ENCODE measurements at regions not wholly inside any gene's neighbourhood (a gene's known extent, or its start where the extent isn't known, plus 50 kb on each side); places are given as distances from the start of the nearest gene placed in this dataset.

- TF ChIP-seq, protein P1, sequence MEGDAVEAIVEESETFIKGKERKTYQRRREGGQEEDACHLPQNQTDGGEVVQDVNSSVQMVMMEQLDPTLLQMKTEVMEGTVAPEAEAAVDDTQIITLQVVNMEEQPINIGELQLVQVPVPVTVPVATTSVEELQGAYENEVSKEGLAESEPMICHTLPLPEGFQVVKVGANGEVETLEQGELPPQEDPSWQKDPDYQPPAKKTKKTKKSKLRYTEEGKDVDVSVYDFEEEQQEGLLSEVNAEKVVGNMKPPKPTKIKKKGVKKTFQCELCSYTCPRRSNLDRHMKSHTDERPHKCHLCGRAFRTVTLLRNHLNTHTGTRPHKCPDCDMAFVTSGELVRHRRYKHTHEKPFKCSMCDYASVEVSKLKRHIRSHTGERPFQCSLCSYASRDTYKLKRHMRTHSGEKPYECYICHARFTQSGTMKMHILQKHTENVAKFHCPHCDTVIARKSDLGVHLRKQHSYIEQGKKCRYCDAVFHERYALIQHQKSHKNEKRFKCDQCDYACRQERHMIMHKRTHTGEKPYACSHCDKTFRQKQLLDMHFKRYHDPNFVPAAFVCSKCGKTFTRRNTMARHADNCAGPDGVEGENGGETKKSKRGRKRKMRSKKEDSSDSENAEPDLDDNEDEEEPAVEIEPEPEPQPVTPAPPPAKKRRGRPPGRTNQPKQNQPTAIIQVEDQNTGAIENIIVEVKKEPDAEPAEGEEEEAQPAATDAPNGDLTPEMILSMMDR (IDR thresholded peaks at IDR 0.05; ENCODE audit: low read depth, low read length, missing control alignments): no peak
- in situ Hi-C loops (cut with HindIII; ENCODE audit: low sequenced_read_pairs): no loop called here
- no peak overlapping the region for H3K4me3 ChIP-seq (ENCODE audit: low read depth, low read length)
- no peak for DNase-seq (ENCODE audit: low read depth)
Observed at GRCh38 chr21:16517383-16517782, 787.6 kb downstream of the USP25 start.

- DNase-seq (ENCODE audit: low read depth): no peak
- no peak overlapping the region for H3K4me3 ChIP-seq (ENCODE audit: low read depth, low read length)
- TF ChIP-seq, protein P1 (IDR thresholded peaks at IDR 0.05; ENCODE audit: low read depth, low read length, missing control alignments): no peak
- in situ Hi-C loops (cut with HindIII; ENCODE audit: low sequenced_read_pairs): no loop called here
Observed at GRCh38 chr21:16519036-16519435, 789.3 kb downstream of the USP25 start.

DNA sequence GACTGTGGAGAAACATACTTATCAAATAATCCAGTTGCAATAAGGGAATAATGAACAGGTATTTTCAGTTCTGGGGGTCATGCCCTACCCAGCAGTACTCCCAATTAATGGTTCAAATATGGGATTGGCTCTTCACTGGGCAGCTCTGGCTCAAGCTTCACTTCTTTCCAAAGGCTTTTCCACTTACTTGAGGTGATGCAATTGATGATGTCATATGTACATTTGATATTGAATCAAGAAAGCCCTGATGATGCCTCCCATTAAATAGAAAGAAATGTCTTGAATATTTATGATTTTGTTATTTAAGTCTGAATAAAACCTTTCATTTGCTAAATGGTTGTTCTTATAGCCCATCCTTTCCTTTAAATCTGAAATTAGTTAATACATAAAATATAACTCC lies 789.9 kb downstream of the USP25 start:
- no peak for DNase-seq (ENCODE audit: low read depth)
- TF ChIP-seq, protein P1 (IDR thresholded peaks at IDR 0.05; ENCODE audit: low read depth, low read length, missing control alignments): no peak
- in situ Hi-C loops (cut with HindIII; ENCODE audit: low sequenced_read_pairs): no loop called here
- no peak overlapping the region for H3K4me3 ChIP-seq (ENCODE audit: low read depth, low read length)

DNA sequence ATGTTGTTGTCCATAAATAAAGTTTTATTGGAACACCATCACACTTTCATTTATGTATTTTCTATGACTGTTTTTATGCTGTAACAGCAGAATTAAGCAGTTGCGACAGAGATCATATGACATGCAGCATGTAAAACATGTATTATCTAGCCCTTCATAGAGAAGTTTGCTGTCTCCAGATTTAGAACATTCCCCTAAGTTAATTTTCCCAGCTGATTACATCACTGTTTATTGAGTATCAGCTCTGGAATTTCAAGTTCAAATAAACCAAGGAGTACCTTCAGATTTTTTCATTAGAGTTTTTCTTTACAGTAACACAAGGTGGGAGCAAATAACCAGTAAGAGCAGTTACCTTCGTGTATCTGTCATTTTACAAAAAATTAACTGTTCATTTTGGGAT lies 792.8 kb downstream of the USP25 start:
- TF ChIP-seq, protein P1 (IDR thresholded peaks at IDR 0.05; ENCODE audit: low read depth, low read length, missing control alignments): no peak
- H3K4me3 ChIP-seq (ENCODE audit: low read depth, low read length): no peak overlapping the region
- in situ Hi-C loops (cut with HindIII; ENCODE audit: low sequenced_read_pairs): no loop called here
- DNase-seq (ENCODE audit: low read depth): no peak

- in situ Hi-C loops (cut with HindIII; ENCODE audit: low sequenced_read_pairs): no loop called here
- H3K4me3 ChIP-seq (ENCODE audit: low read depth, low read length): no peak overlapping the region
- no peak for DNase-seq (ENCODE audit: low read depth)
- TF ChIP-seq, protein P1 (IDR thresholded peaks at IDR 0.05; ENCODE audit: low read depth, low read length, missing control alignments): no peak
Observed at GRCh38 chr21:16530656-16531055, 800.9 kb downstream of the USP25 start.

GRCh38 chr21:16532840-16533239 lies 803.1 kb downstream of the USP25 start:
- H3K4me3 ChIP-seq (ENCODE audit: low read depth, low read length): no peak overlapping the region
- TF ChIP-seq, protein P1 (IDR thresholded peaks at IDR 0.05; ENCODE audit: low read depth, low read length, missing control alignments): no peak
- in situ Hi-C loops (cut with HindIII; ENCODE audit: low sequenced_read_pairs): no loop called here
- no peak for DNase-seq (ENCODE audit: low read depth)

Measured in astrocyte of the cerebellum (primary cell).